BE2C (cell line): ENCODE measurements at regions not wholly inside any gene's neighbourhood (a gene's known extent, or its start where the extent isn't known, plus 50 kb on each side); places are given as distances from the start of the nearest gene placed in this dataset.

ENCODE experiments used
- DNase-seq: peaks from one replicate; pipeline ENCODE4 v3.0.0-alpha.2; 2020
- H3K27me3 ChIP-seq: fragments of 250-450 bp; sonication (Bioruptor Pico); 2 replicates; pipeline ENCODE4 v1.5.1; 2020; ENCODE audit warnings: mild to moderate bottlenecking
- H3K36me3 ChIP-seq: fragments of 250-450 bp; sonication (Bioruptor Pico); 2 replicates; pipeline ENCODE4 v1.5.1; 2020; ENCODE audit warnings: mild to moderate bottlenecking
- H3K4me1 ChIP-seq: fragments of 250-450 bp; sonication (Bioruptor Pico); 2 replicates; pipeline ENCODE4 v1.5.1; 2020
- H3K4me3 ChIP-seq: 2 replicates; pipeline ENCODE4 v1.5.1; 2011; ENCODE audit warnings: low read depth, low read length
- H3K9me3 ChIP-seq: fragments of 250-450 bp; sonication (Bioruptor Pico); 2 replicates; pipeline ENCODE4 v1.5.1; 2020
- TF ChIP-seq, protein P1 (sequence below): IDR thresholded peaks from 2 replicates; pipeline ENCODE4 v1.5.1; 2012; ENCODE audit warnings: mild to moderate bottlenecking, low read depth, low read length

GRCh38 chr2:195473862-195474261, 183.2 kb upstream of the SLC39A10 start:
- Histone ChIP-seq H3K27me3 (no peaks in the 10 kb centered on the region), H3K4me3 (no peak overlapping the region), H3K4me1 (no peaks in the 10 kb centered on the region), H3K36me3 (no peaks in the 10 kb centered on the region), H3K9me3 (no peaks in the 10 kb centered on the region)
- DNase-seq: no peak
- TF ChIP-seq, protein P1, sequence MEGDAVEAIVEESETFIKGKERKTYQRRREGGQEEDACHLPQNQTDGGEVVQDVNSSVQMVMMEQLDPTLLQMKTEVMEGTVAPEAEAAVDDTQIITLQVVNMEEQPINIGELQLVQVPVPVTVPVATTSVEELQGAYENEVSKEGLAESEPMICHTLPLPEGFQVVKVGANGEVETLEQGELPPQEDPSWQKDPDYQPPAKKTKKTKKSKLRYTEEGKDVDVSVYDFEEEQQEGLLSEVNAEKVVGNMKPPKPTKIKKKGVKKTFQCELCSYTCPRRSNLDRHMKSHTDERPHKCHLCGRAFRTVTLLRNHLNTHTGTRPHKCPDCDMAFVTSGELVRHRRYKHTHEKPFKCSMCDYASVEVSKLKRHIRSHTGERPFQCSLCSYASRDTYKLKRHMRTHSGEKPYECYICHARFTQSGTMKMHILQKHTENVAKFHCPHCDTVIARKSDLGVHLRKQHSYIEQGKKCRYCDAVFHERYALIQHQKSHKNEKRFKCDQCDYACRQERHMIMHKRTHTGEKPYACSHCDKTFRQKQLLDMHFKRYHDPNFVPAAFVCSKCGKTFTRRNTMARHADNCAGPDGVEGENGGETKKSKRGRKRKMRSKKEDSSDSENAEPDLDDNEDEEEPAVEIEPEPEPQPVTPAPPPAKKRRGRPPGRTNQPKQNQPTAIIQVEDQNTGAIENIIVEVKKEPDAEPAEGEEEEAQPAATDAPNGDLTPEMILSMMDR: no peak

GRCh38 chr2:195472501-195473234, 184.4 kb upstream of the SLC39A10 start:
- Histone ChIP-seq H3K4me1 (no peaks in the 10 kb centered on the region; the same call in 1 of the 2 replicates), H3K4me3 (no peak overlapping the region), H3K27me3 (no peaks in the 10 kb centered on the region), H3K36me3 (no peaks in the 10 kb centered on the region), H3K9me3 (no peaks in the 10 kb centered on the region)
- TF ChIP-seq, protein P1: no peak
- DNase-seq: no peak

- Histone ChIP-seq H3K36me3 (no peaks in the 10 kb centered on the region), H3K9me3 (no peaks in the 10 kb centered on the region), H3K4me3 (no peak overlapping the region), H3K27me3 (no peaks in the 10 kb centered on the region), H3K4me1 (no peaks in the 10 kb centered on the region; the same call in 1 of the 2 replicates)
- no peak for DNase-seq
- TF ChIP-seq, protein P1: no peak
Observed at GRCh38 chr2:195471807-195472206, 185.2 kb upstream of the SLC39A10 start.

DNA sequence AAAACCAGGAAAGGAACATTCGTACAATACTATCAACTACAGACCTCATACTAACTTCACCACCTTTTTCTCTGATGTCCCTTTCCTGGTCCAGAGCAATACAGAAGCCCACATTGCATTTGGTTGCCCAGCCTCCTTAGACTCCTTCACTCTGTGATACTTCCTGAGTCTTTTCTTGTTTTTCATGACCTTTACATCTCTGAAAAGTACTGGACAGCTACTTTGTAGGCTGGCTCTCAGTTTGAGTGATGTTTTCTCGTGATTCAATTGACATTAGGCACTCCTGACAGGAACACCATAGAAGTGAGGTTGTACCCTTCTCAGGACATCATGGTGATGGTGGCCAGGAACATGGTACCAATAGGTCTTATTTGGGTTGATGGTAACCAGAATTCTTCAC, 185.9 kb upstream of the SLC39A10 start:
- TF ChIP-seq, protein P1: no peak
- no peak overlapping the region for H3K4me3 ChIP-seq

GRCh38 chr2:195470622-195471021, 186.4 kb upstream of the SLC39A10 start:
- H3K9me3 ChIP-seq: no peaks in the 10 kb centered on the region
- H3K4me1 ChIP-seq: no peaks in the 10 kb centered on the region; the same call in none of the 2 replicates
- H3K36me3 ChIP-seq: no peaks in the 10 kb centered on the region
- H3K4me3 ChIP-seq: no peak overlapping the region
- no peaks in the 10 kb centered on the region for H3K27me3 ChIP-seq
- DNase-seq: no peak
- TF ChIP-seq, protein P1: no peak

More for the DNA sequence above, 185.9 kb upstream of the SLC39A10 start:
- Histone ChIP-seq H3K27me3 (no peaks in the 10 kb centered on the region), H3K36me3 (no peaks in the 10 kb centered on the region), H3K4me1 (no peaks in the 10 kb centered on the region; the same call in 1 of the 2 replicates), H3K9me3 (no peaks in the 10 kb centered on the region)
- no peak for DNase-seq

DNA sequence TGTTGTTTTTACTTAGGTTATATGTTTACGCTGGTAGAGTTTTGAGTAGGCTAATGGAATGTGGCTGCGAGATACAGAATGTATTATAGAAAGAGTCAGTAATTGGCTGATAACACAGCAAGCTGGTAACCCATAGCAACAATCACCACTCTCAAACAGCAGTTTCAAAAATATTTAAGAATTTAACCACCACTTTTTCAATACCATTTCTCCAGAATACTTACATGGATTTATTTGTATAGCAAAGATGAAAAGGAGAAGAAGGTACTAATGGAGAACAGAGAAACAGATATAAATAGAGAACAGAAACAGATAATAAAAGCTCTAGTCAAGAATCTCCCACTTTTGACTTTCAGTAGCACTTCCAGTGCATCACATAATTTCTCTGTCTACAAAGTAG, 188.3 kb upstream of the SLC39A10 start:
- H3K4me1 ChIP-seq: no peaks in the 10 kb centered on the region; the same call in none of the 2 replicates
- no peak for DNase-seq
- TF ChIP-seq, protein P1: no peak
- H3K9me3 ChIP-seq: no peaks in the 10 kb centered on the region
- no peaks in the 10 kb centered on the region for H3K27me3 ChIP-seq
- H3K36me3 ChIP-seq: no peaks in the 10 kb centered on the region
- no peak overlapping the region for H3K4me3 ChIP-seq
